ENCODE measurements at regions not wholly inside any gene's neighbourhood (a gene's known extent, or its start where the extent isn't known, plus 50 kb on each side); places are given as distances from the start of the nearest gene placed in this dataset.
"Not testable (repeated sequence)": the region's sequence is repeated elsewhere in the genome, so short reads cannot be mapped to it uniquely, and the experiment has no call there.

- no peak for FAIRE-seq
Observed at GRCh38 chr11:122220321-122220720, 104.3 kb upstream of the BLID start.

DNA sequence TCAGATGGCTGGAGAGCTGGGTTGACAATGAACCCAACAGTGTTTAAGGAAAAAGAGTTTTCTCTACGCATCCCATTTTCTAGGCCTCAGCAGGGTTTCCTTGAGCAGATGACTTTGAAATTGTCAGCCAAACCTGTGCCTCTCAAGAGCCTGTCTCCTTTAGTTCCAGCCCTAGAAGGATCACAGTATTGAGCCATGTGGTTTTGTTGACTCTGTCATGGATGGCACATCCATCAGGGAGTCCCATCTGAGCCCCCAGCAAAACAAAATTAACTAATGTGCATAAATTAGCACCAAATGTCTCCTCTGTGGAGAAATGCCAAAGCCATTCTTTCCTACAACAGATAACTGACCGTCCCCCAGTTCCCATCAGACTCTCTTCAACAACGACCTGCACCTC lies 103.8 kb upstream of the BLID start:
- no peak for FAIRE-seq

- FAIRE-seq, result no peak
Observed at GRCh38 chr11:122215244-122215992, 99.4 kb upstream of the BLID start.

GRCh38 chr11:122214567-122214966 lies 98.6 kb upstream of the BLID start:
- FAIRE-seq, result no peak

- FAIRE-seq, result no peak
Observed at GRCh38 chr11:122214080-122214479, 98.1 kb upstream of the BLID start.

DNA sequence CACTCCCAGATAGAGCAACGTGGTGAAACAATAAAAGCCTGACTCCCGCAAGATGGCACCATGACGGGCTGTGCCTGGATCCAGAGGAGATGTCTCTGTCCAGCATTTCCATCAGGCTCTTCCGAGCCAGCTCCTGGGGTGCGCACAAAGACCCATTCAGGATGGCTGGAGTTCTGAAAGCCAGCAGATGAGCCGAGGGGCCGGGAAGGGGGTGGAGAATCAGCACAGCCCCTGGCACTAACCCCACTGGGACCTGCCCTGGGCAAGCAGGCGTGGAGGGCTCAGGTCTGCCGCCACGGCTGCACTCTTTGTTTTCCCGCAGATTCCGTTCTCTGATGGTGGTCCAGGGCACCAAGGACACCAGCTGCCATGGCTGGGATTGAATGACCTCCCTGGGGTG lies 97.2 kb upstream of the BLID start:
- FAIRE-seq, result no peak

DNA sequence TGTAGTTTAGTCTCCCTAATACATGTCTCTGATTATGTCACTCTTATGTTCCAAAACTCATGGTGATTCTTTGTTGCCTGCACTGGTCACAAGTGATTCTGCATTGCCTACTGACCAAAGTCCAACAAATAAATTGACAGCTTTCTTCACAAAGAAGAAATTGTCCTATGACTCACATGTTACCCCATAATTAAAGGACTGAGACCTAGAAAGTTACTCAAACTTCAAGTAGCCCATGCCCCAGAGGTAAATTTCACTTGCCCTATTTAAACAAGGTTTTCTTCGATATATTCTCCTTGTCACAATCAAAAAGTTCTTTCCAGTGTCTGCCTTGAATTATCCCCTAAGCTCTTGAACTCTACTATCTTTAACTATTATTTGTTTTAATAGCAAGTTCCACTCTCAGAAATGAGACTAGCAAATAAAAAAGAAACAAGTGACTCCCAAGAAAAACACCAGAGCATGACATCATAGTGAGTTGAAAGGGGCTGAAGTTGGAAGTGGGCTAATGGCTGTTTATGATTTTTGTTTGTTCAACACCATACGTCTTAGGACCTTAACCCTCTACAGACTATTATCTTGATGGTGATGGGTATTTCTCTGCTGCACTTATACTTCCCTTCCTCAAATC lies 94.5 kb upstream of the BLID start:
- FAIRE-seq, result no peak

DNA sequence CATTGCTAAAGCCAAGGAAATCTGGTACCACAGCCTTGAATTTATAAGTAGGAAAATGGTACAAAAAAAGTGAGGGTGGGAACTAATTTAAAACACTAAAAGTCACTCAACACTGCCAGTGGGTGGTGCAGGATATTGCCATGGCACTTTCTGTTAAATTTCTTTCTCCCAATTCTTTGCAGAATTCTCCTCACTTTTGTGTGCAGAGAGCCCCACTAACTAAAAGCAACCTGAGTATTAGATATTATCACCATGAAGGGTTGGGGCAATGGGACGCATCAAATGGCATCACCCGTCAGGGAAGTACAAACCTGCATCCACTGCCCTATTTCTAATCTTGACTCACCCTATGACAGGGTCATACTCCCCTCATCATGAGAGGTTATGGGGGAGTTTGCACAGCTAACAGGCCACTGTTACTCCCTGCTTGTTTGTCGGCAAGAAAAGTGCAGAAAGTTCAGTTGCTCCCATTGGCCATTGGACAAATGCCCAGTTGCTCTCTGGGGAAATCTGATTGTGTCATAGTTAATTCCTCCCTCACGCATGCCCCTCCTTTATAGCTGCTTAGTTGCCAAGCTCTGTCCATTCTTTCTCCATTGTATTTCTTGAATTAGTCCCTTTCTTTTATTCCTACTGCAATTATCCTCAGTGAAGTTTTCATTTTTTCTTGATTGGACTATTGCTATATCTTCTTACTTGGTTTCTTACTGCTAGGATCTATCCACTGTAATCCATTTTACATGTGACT lies 93.8 kb upstream of the BLID start:
- no peak for FAIRE-seq

GRCh38 chr11:122207921-122208764 lies 92.1 kb upstream of the BLID start:
- FAIRE-seq, result no peak

- no peak for FAIRE-seq
Observed at GRCh38 chr11:122207505-122207904, 91.5 kb upstream of the BLID start.

GRCh38 chr11:122205036-122205435 lies 89.0 kb upstream of the BLID start:
- FAIRE-seq, result no peak

DNA sequence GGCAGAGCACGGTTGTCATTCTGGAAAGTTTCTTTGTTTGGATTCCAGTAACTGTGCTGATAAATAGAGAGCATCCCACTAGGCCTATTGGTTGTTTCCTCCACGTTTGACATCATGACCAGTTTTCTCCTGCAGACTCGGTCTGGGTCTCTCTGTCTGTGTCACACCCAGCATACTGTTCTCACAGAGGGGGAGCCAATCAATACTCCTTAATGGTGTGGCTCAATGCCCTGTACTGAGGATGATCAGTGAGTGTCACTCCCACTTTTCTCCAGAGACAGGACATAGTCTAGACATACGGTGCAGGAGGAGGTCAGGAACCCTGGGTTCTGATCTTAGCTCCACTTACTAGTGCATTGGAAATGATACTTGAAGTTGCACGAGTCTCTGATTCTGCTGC lies 88.2 kb upstream of the BLID start:
- no peak for FAIRE-seq

GRCh38 chr11:122202951-122203456 lies 87.0 kb upstream of the BLID start:
- no peak for FAIRE-seq

- no peak for FAIRE-seq
Observed at GRCh38 chr11:122202161-122202950, 86.3 kb upstream of the BLID start.

- FAIRE-seq, result no peak
Observed at GRCh38 chr11:122201106-122201505, 85.1 kb upstream of the BLID start.

- FAIRE-seq, result no peak
Observed at GRCh38 chr11:122199661-122200060, 83.6 kb upstream of the BLID start.

DNA sequence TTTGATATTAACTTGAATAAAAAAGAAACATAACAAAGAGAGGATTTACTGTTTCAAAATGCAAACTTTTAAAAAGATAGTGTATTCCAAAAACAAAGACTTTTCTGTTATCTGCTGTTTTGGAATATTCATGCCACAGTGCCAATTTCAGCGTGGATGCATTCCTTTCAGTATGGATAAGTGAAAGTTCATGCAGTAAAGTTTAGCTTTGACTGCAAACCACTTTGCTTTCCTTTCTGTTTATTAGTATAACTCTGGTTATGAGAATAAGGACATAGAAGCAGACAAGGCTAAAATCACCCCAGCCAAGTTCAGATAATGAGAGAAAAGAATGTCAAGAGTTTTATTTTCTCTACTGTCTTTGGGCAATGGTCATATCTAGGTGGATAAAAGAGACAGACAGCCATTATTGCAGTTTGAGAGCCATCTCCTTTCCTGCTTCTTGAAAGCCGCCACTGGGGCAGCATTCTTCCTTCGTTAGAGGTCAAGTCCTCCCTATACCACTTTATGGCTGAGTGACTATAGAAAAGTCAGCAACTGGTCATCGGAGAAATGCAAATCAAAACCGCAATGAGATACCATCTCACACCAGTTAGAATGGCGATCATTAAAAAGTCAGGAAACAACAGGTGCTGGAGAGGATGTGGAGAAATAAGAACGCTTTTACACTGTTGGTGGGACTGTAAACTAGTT lies 82.4 kb upstream of the BLID start:
- FAIRE-seq, result no peak

GRCh38 chr11:122197066-122197987 lies 81.3 kb upstream of the BLID start:
- FAIRE-seq, result no peak

- no peak for FAIRE-seq
Observed at GRCh38 chr11:122195790-122196189, 79.8 kb upstream of the BLID start.

GRCh38 chr11:122193881-122194480 lies 78.0 kb upstream of the BLID start:
- not testable (repeated sequence) for FAIRE-seq

Data from islet of Langerhans (tissue), 1 donor.